OCI-LY7 (cell line): ENCODE measurements at regions not wholly inside any gene's neighbourhood (a gene's known extent, or its start where the extent isn't known, plus 50 kb on each side); places are given as distances from the start of the nearest gene placed in this dataset.

Experiments used
- CTCF ChIP-seq: fragments of 200-600 bp; sonication (generic); conservative IDR thresholded peaks from 2 replicates; pipeline ENCODE4 v1.5.1; 2014; ENCODE audit warnings: mild to moderate bottlenecking, antibody characterized with exemption, low read length, moderate library complexity, mixed read lengths
- EZH2phosphoT487 ChIP-seq: fragments of 200-600 bp; sonication (generic); IDR thresholded peaks from 2 replicates; pipeline ENCODE4 v1.6.1; 2018; ENCODE audit warnings: low read depth, borderline replicate concordance, mild to moderate bottlenecking, mixed run types, antibody characterized with exemption, low read length, moderate library complexity, mixed read lengths

- TF ChIP-seq CTCF, result no peak
- no peak for TF ChIP-seq EZH2phosphoT487
Measured at GRCh38 chr13:87884884-87885283, 213.7 kb downstream of the SLITRK5 start.
